Endodermal cell (in vitro differentiated cells): ENCODE measurements at regions not wholly inside any gene's neighbourhood (a gene's known extent, or its start where the extent isn't known, plus 50 kb on each side); places are given as distances from the start of the nearest gene placed in this dataset.

Source experiments
- DNase-seq: peaks from one replicate; pipeline ENCODE4 v3.0.0-alpha.2; 2017
- H3K27ac ChIP-seq: 2 replicates; pipeline ENCODE4 v1.5.1; 2013; ENCODE audit warnings: mild to moderate bottlenecking, low read depth, low read length, moderate library complexity
- H3K27me3 ChIP-seq: 2 replicates; pipeline ENCODE4 v1.6.1; 2013; ENCODE audit warnings: mild to moderate bottlenecking, low read length, moderate library complexity; ENCODE audit not compliant: insufficient read depth, control insufficient read depth, poor library complexity, severe bottlenecking
- H3K36me3 ChIP-seq: 2 replicates; pipeline ENCODE4 v1.7.0; 2013; ENCODE audit warnings: mild to moderate bottlenecking, low read length, moderate library complexity; ENCODE audit not compliant: control insufficient read depth, insufficient read depth
- H3K4me1 ChIP-seq: one replicate; pipeline ENCODE4 v1.7.0; 2013; ENCODE audit warnings: low read length; ENCODE audit not compliant: control insufficient read depth, insufficient read depth
- H3K4me3 ChIP-seq: 2 replicates; pipeline ENCODE4 v1.5.1; 2013; ENCODE audit warnings: mild to moderate bottlenecking, low read length, moderate library complexity
- H3K9ac ChIP-seq: 2 replicates; pipeline ENCODE4 v1.6.1; 2013; ENCODE audit warnings: mild to moderate bottlenecking, low read length, moderate library complexity; ENCODE audit not compliant: poor library complexity, severe bottlenecking; ENCODE audit errors: extremely low read depth
- H3K9me3 ChIP-seq: 2 replicates; pipeline ENCODE4 v1.6.1; 2013; ENCODE audit warnings: mild to moderate bottlenecking, low read length, moderate library complexity; ENCODE audit not compliant: control insufficient read depth
- H3K27ac Mint-ChIP-seq: 2 replicates; pipeline ENCODE4 v1.8.0; 2020; ENCODE audit warnings: mixed read lengths
- H3K27me3 Mint-ChIP-seq: 2 replicates; pipeline ENCODE4 v1.8.0; 2021; ENCODE audit warnings: mild to moderate bottlenecking, mixed read lengths; ENCODE audit not compliant: insufficient read depth
- H3K36me3 Mint-ChIP-seq: 2 replicates; pipeline ENCODE4 v1.8.0; 2020; ENCODE audit warnings: low read depth, mixed read lengths
- H3K4me1 Mint-ChIP-seq: 2 replicates; pipeline ENCODE4 v1.8.0; 2020; ENCODE audit warnings: mixed read lengths
- H3K4me3 Mint-ChIP-seq: 2 replicates; pipeline ENCODE4 v1.8.0; 2020; ENCODE audit warnings: mild to moderate bottlenecking, moderate library complexity, mixed read lengths
- H3K9me3 Mint-ChIP-seq: 2 replicates; pipeline ENCODE4 v1.8.0; 2020; ENCODE audit warnings: mild to moderate bottlenecking, mixed read lengths
- CTCF ChIP-seq: fragments of 200-600 bp; sonication (generic); conservative IDR thresholded peaks from 2 replicates; pipeline ENCODE4 v1.5.0; 2021; ENCODE audit warnings: antibody characterized with exemption, mild to moderate bottlenecking
- WGBS, 2 experiments: methylation state at CpG; one replicate each; pipeline versions ENCODE4 v1.1.5 to v1.1.7; 2013; ENCODE audit warnings: missing lambda C conversion rate in 2 of 2, mixed read lengths in 1 of 2; ENCODE audit not compliant: insufficient coverage in 1 of 2, insufficient read length in 1 of 2; 5-methylcytosine and 5-hydroxymethylcytosine counted together

DNA sequence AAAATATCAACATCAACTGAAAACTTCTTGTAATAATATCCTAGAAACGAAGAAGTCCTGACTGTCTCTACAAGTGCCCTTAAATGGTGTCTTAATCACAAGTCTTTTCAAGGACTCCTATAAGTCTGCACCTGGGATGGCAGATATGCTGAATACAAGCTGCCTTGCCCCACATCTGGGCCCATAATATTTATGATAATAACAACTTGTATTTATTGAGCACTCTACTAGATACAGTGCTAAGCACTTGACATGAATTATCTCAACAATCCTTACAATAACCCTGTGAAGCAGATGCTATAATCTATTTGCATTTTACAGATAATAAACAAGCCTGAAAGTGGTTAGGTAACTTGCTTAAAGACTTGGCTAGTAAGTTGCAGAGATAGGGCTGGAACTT, 78.0 kb upstream of the ZNF648 start:
- H3K9me3 Mint-ChIP-seq, result peaks cover 4% of the 10 kb centered on the region
- H3K36me3 Mint-ChIP-seq, result no peaks in the 10 kb centered on the region
- no peaks in the 10 kb centered on the region for H3K36me3 ChIP-seq
- H3K27ac ChIP-seq, result no peak overlapping the region
- H3K27ac Mint-ChIP-seq, result no peak overlapping the region
- no peaks in the 10 kb centered on the region for H3K27me3 ChIP-seq
- no peak for DNase-seq
- WGBS, 2 experiments, result 95 to 100% methylated on average over 1 of the region's 1 CpG
- H3K4me3 ChIP-seq, result no peak overlapping the region
- no peak overlapping the region for H3K4me3 Mint-ChIP-seq
- H3K27me3 Mint-ChIP-seq, result no peaks in the 10 kb centered on the region
- H3K4me1 Mint-ChIP-seq, result peaks cover 40% of the 10 kb centered on the region
- no peak for TF ChIP-seq CTCF
- no peak overlapping the region for H3K9ac ChIP-seq
- peaks cover 6% of the 10 kb centered on the region for H3K9me3 ChIP-seq
- peaks cover 13% of the 10 kb centered on the region for H3K4me1 ChIP-seq

DNA sequence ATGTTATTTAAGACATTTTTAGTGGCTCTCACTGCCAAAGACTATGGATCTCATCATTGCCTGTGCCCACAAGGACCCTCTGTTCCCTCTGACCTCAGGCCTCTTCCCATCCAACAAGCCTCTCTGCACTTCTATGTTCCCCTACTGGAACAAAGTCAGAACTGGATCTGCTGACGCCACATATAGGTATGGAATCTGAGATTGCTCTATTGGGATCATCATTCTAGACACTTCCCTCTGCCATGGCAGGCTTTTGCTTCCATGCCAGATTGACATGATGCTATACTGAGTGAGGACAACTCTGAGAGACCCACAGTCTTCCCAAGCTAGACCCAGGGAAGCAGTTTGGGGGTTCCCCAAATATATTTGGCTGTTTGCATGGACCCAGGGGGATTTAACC, 76.0 kb upstream of the ZNF648 start:
- H3K36me3 Mint-ChIP-seq, result no peaks in the 10 kb centered on the region
- peaks cover 24% of the 10 kb centered on the region for H3K4me1 Mint-ChIP-seq
- Histone ChIP-seq H3K4me3 (peak overlapping the region; percentile 31), H3K27ac (no peak overlapping the region), H3K9ac (no peak overlapping the region), H3K4me1 (peaks cover 2% of the 10 kb centered on the region), H3K36me3 (no peaks in the 10 kb centered on the region), H3K27me3 (no peaks in the 10 kb centered on the region), H3K9me3 (peaks cover 19% of the 10 kb centered on the region)
- 86% methylated on average over 1 of the region's 1 CpG; no CpG with 5 or more reads in 1 of the 2 experiments for WGBS, 2 experiments
- no peak for TF ChIP-seq CTCF
- no peak overlapping the region for H3K4me3 Mint-ChIP-seq
- H3K27ac Mint-ChIP-seq, result no peak overlapping the region
- H3K27me3 Mint-ChIP-seq, result no peaks in the 10 kb centered on the region
- DNase-seq, result no peak
- peaks cover 14% of the 10 kb centered on the region for H3K9me3 Mint-ChIP-seq

- H3K9ac ChIP-seq, result no peak overlapping the region
- H3K27me3 ChIP-seq, result no peaks in the 10 kb centered on the region
- H3K36me3 Mint-ChIP-seq, result no peaks in the 10 kb centered on the region
- 90 to 100% methylated on average over 1 of the region's 1 CpG for WGBS, 2 experiments
- no peak for TF ChIP-seq CTCF
- peaks cover 1% of the 10 kb centered on the region for H3K4me1 ChIP-seq
- DNase-seq, result no peak
- H3K9me3 ChIP-seq, result peaks cover 19% of the 10 kb centered on the region
- H3K4me1 Mint-ChIP-seq, result peaks cover 22% of the 10 kb centered on the region
- no peak overlapping the region for H3K4me3 ChIP-seq
- H3K27ac Mint-ChIP-seq, result no peak overlapping the region
- H3K36me3 ChIP-seq, result no peaks in the 10 kb centered on the region
- no peak overlapping the region for H3K4me3 Mint-ChIP-seq
- peaks cover 14% of the 10 kb centered on the region for H3K9me3 Mint-ChIP-seq
- H3K27ac ChIP-seq, result no peak overlapping the region
- no peaks in the 10 kb centered on the region for H3K27me3 Mint-ChIP-seq
Measured at GRCh38 chr1:182135946-182136345, 74.4 kb upstream of the ZNF648 start.
